Hindlimb muscle (tissue), 1 donor: ENCODE measurements at regions not wholly inside any gene's neighbourhood (a gene's known extent, or its start where the extent isn't known, plus 50 kb on each side); places are given as distances from the start of the nearest gene placed in this dataset.
"Not testable (repeated sequence)": the region's sequence is repeated elsewhere in the genome, so short reads cannot be mapped to it uniquely, and the experiment has no call there.

Experiments used
- DNase-seq: peaks from one replicate; pipeline ENCODE4 v3.0.0-alpha.2; 2013

- DNase-seq, result no peak
Observed at GRCh38 chr16:8183176-8184099, 406.9 kb downstream of the TMEM114 start.

DNA sequence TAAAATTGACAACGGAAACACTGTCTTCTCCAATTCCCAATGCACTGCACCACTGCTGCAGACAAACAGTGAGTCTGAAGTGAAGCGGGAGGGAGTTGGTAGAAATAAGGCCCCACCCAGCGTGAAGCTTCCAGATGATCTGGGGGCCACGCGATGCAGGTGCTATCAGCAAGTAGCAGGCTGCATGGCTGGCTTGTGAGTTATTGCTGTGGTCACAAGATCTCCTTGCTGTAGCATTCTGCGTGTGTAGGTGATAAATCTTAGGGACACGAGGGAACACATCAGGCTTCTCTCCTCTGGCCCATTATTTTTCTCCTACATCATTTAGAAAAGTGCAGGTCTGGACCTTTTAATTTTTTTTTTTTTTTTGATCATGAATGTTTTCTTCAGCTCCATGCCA is 407.6 kb downstream of the TMEM114 start:
- DNase-seq, result no peak

DNA sequence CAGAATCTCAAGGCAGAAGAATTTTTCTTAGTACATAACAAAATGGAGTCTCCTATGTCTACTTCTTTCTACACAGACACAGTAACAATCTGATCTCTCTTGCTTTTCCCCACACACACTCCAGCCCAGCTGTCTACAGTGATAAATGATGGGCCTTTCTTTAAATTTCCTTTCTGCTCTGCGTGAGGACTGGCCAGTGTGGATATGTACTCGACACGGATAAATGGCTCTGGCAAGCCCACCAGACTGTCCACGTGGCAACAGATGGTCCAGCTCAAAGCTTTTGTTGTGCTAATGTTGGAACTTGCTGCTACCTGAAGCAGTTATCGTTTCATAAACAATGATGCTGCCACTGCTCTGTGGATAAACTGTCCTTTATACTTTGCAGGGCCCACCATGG is 410.7 kb downstream of the TMEM114 start:
- no peak for DNase-seq

- no peak for DNase-seq
Observed at GRCh38 chr16:8178271-8178670, 412.0 kb downstream of the TMEM114 start.

- no peak for DNase-seq
Observed at GRCh38 chr16:8175411-8175810, 414.9 kb downstream of the TMEM114 start.

GRCh38 chr16:8173111-8173644 is 417.1 kb downstream of the TMEM114 start:
- peak; percentile 83 for DNase-seq

- no peak for DNase-seq
Observed at GRCh38 chr16:8172551-8172950, 417.8 kb downstream of the TMEM114 start.

DNA sequence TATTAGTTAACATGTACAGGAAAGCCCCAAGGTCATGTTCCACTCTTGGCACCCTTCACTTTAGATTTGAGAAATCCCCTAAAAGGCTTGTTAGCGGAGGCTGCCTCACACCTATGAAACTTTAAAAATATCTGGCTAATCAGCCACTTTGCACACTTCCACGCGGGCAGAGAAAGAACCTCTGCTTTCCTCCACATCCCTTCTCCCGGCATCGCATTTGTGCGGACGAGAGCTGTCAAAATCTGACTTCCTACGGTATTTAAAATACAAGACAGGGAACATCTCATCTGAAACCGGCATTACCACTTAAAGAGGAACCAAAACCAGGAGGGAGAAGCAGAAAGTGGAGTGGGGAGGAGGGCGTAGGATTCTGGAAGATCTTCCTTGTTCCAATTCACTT is 422.3 kb downstream of the TMEM114 start:
- no peak for DNase-seq

GRCh38 chr16:8167436-8167835 is 422.9 kb downstream of the TMEM114 start:
- no peak for DNase-seq

GRCh38 chr16:8158051-8158450 is 432.3 kb downstream of the TMEM114 start:
- DNase-seq, result no peak

- no peak for DNase-seq
Observed at GRCh38 chr16:8155275-8155674, 435.0 kb downstream of the TMEM114 start.

- DNase-seq, result no peak
Observed at GRCh38 chr16:8146256-8147012, 443.9 kb downstream of the TMEM114 start.

DNA sequence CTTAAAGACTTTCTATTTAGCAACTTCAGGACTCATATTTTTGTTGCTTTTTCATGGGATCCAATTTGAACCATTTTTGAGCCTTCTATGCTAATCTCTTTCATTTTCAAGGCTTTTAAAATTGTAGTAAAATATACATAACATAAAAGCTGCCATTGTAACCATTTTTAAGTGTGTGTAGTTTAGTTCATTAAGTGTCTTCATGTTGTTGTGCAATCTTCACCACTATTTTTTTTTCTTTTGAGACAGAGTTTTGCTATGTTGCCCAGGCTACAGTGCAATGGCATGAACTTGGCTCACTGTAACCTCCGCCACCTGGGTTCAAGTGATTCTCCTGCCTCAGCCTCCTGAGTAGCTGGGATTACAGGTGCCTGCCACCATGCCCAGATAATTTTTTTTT is 451.6 kb downstream of the TMEM114 start:
- no peak for DNase-seq

- no peak for DNase-seq
Observed at GRCh38 chr16:8137606-8138005, 452.7 kb downstream of the TMEM114 start.

DNA sequence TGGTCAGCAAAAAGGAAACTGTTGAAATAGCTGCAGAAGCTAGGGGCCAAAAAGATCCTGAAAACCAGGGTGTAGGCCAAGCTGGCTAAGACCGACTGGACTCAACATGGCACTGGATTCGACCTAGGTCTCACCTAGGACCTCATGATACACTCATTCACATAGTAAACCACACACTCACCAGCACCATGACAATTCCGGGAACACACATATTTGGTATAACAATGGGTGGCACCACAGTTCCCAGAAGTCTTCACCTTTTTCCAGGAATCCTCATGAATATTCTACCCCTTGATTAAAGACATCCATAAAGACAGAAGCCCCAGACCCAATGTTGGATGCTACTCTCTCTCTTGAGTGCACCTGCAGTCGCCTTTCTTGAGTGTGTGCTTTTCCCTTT is 460.1 kb downstream of the TMEM114 start:
- no peak for DNase-seq

DNA sequence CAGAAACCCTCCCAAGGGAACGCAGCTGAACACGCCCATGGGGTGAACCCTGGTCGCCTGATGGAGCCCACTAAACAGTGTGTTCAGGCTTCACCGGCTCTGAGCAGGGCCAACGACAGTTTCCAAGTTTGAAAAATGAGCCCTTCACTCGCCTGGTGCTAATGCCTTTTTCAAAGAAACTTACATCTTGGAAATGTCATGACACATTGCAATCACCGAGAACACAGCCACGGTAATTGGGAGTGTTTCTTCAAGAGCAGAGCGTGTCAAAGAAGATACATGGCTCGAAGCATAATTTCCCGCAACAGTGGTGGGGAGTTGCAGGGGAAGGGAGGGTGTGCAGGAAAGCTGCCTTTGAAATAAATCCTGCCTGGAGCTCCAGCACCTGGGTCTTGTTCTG is 463.2 kb downstream of the TMEM114 start:
- no peak for DNase-seq

DNA sequence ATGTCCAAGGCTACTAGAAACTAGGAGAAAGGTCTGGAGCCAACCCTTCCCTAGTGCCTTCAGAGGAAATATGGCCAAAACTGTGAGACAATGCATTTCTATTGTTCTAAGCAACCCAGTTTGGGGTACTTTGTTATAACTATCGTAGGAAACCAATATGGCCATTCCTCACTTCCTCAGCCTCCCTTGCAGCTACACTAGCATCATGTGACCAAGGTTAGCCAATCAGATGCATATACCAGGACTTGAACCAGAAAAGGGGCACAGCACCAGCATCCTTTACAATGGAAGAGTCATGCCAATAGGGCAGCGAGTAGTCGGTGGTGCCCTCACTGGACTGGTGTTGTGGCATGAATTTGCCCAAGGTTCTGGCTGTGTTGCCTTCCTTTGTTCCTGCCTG is 464.0 kb downstream of the TMEM114 start:
- no peak for DNase-seq

DNA sequence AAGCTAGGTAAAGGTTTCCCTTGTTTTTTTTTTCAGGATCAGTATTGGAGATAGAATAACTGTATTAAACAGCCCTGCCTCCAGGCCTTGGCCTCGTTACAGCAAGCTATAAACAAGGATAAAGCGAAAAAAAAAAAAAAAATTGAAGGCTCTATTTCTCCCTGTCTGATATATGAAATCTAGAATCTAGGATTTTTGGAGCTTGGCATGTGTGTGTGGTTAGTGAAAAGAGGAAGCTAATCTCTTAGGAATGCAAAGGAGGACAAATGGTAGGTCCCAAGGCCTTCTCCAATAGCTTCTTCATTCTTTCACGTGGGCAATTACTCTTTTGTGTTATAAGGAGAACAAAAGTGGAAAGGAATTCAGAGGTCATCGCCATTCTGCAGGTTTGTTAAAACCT is 470.3 kb downstream of the TMEM114 start:
- no peak for DNase-seq

DNA sequence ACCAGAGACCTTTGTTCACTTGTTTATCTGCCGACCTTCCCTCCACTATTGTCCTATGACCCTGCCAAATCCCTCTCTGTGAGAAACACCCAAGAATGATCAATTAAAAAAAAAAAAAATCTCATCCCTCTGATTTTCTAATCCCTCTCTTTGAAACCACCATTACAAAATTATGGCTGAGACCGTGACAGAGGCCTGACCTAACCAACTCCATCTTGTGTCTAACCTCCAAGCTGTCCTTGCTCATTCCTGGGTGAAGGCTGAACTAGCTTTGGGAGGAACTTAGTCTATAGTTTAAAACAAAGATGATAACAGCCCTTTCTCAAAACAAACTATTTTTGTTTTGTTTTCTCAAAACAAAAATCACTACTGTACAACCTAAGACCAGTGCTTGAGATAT is 474.5 kb downstream of the TMEM114 start:
- DNase-seq, result no peak

DNA sequence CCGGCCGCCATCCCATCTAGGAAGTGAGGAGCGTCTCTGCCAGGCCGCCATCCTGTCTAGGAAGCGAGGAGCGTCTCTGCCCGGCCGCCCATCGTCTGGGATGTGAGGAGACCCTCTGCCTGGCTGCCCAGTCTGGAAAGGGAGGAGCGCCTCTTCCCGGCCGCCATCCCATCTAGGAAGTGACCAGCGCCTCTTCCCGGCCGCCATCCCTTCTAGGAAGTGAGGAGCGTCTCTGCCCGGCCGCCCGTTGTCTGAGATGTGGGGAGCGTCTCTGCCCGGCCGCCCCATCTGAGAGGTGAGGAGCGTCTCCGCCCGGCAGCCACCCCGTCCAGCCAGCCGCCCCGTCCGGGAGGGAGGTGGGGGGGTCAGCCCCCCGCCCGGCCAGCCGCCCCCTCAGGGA is 475.4 kb downstream of the TMEM114 start:
- not testable (repeated sequence) for DNase-seq

GRCh38 chr16:8113843-8114242 is 476.5 kb downstream of the TMEM114 start:
- no peak for DNase-seq

- DNase-seq, result no peak
Observed at GRCh38 chr16:8110572-8111514, 479.5 kb downstream of the TMEM114 start.
